Activated T-helper 1 cell treated with anti-CD3 and anti-CD28 coated beads, Interleukin-12 subunit alpha, Interleukin-12 subunit beta, Interleukin-2, Interleukin-4 antibody, amounts not matched to agents 30 ng/mL and 10 ng/mL and 1 ng/mL, durations not matched to agents 14 hours and 24 hours and 36 hours (primary cell): ENCODE measurements at regions not wholly inside any gene's neighbourhood (a gene's known extent, or its start where the extent isn't known, plus 50 kb on each side); places are given as distances from the start of the nearest gene placed in this dataset.
A peak's percentile ranks its signal among the peaks of the same experiment; 100 is the strongest.
"Not testable (repeated sequence)": the region's sequence is repeated elsewhere in the genome, so short reads cannot be mapped to it uniquely, and the experiment has no call there.

Source experiments
- DNase-seq: peaks from one replicate; pipeline ENCODE4 v3.0.0; 2021; ENCODE audit warnings: low spot score
- H3K27ac Mint-ChIP-seq: one replicate; pipeline ENCODE4 v1.8.0; 2021; ENCODE audit warnings: mild to moderate bottlenecking, mixed read lengths
- H3K27me3 Mint-ChIP-seq: one replicate; pipeline ENCODE4 v1.8.0; 2022; ENCODE audit warnings: mild to moderate bottlenecking, moderate library complexity, mixed read lengths; ENCODE audit not compliant: insufficient read depth
- H3K36me3 Mint-ChIP-seq: one replicate; pipeline ENCODE4 v1.8.0; 2021; ENCODE audit warnings: low read depth, mixed read lengths
- H3K4me1 Mint-ChIP-seq: one replicate; pipeline ENCODE4 v1.8.0; 2021; ENCODE audit warnings: low read depth, mixed read lengths
- H3K4me3 Mint-ChIP-seq: one replicate; pipeline ENCODE4 v1.8.0; 2021; ENCODE audit warnings: mild to moderate bottlenecking, moderate library complexity, mixed read lengths
- H3K9me3 Mint-ChIP-seq: one replicate; pipeline ENCODE4 v1.8.0; 2021; ENCODE audit warnings: mixed read lengths
- intact Hi-C: fragments of 100-400 bp; cut with micrococcal nuclease; formaldehyde crosslinking; loops from one replicate; pipeline ENCODE4 v1.15.1; 2024

DNA sequence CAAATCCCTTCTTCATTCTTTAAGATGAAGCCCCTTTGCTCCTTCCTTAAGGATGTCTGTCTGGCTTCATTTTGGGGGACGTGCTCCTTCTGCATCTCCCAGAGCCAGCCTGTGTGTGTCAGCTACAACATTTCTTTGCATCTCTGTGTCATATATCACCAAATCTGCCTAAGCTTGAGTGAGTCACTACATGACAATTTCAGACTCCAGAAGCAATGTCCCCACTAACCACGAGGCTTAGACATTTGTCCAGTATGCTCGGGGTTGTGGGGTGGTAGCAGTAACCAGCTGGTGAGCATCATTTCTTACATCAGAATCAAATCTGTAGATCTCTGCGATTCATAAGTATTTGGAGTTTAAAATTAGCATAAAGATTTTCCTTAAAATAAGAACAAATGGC is 54.1 kb upstream of the USP14 start:
- H3K27ac Mint-ChIP-seq, DNase-seq, intact Hi-C loops, H3K4me3 Mint-ChIP-seq, H3K36me3 Mint-ChIP-seq, H3K4me1 Mint-ChIP-seq: not testable (repeated sequence)
- H3K27me3 Mint-ChIP-seq, result peaks cover 15% of the 10 kb centered on the region
- H3K9me3 Mint-ChIP-seq, result peaks cover 21% of the 10 kb centered on the region

DNA sequence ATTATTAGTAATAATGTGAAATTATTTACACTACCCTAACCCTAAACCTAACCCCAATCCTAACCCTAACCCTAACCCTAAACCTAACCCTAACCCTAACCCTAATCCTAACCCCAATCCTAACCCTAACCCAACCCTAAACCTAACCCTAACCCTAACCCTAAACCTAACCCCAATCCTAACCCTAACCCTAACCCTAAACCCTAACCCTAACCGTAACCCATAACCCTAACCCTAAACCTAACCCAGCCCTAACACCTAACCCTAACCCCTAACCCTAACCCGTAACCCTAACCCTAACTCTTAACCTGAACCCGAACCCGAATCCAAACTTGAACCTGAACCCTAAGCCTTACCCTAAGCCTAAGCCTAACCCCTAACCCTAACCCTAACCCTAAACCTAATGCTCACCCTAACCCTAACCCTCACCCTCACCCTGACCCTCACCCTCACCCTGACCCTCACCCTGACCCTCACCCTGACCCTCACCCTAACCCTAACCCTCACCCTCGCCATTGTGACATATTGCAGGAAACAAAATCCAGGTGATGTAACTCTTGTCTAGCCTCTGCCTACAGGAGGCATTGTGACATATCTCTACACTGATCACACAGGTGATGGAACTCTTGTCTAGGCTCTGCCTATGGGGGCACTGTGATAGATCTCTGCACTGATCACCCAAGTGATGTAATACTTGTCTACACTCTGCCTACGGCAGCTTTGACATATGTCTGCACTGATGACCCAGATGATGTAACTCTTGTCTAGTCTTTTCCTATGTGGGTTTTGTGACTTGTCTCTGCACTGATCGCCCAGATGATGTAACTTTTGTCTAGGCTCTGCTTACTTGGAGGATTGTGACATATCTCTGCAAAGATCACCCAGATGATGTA is 53.0 kb upstream of the USP14 start:
- intact Hi-C loops, DNase-seq, H3K36me3 Mint-ChIP-seq, H3K27ac Mint-ChIP-seq, H3K4me1 Mint-ChIP-seq, H3K4me3 Mint-ChIP-seq: not testable (repeated sequence)
- H3K9me3 Mint-ChIP-seq, result peaks cover 33% of the 10 kb centered on the region
- peaks cover 12% of the 10 kb centered on the region for H3K27me3 Mint-ChIP-seq

DNA sequence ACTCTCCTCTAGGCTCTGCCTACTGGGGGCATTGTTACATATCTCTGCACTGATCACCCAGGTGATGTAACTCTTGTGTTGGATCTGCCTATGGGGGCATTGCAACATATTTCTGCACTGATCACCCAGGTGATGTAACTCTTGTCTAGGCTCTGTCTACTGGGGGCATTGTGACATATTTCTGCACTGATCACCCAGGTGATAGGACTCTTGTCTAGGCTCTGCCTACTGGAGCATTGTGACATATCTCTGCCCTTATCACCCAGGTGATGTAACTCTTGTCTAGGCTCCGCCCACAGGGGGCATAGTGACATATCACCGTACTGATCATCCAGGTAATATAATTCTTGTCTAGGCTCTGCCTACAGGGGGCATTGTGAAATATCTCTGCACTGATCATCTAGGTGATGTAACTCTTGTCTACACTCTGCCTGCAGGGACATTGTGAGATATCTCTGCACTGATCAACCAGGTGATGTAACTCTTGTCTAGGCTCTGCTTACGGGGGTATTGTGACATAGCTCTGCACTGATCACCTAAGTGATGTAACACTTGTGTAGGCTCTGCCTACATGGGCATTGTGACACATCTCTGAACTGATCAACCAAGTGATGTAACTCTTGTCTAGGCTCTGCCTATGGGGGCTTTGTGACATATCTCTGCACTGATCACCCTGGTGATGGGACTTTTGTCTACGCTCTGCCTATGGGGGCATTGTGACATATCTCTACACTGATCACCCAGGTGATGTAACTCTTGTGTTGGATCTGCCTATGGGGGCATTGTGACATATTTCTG is 52.1 kb upstream of the USP14 start:
- DNase-seq, intact Hi-C loops: not testable (repeated sequence)

GRCh38 chr18:106868-107384 is 51.4 kb upstream of the USP14 start:
- H3K36me3 Mint-ChIP-seq, H3K4me3 Mint-ChIP-seq, H3K27ac Mint-ChIP-seq, DNase-seq, H3K27me3 Mint-ChIP-seq, intact Hi-C loops: not testable (repeated sequence)
- peaks cover 41% of the 10 kb centered on the region for H3K9me3 Mint-ChIP-seq
- peaks cover 13% of the 10 kb centered on the region for H3K4me1 Mint-ChIP-seq

More for the DNA sequence above, 52.1 kb upstream of the USP14 start:
- H3K36me3 Mint-ChIP-seq, H3K27ac Mint-ChIP-seq, H3K27me3 Mint-ChIP-seq, H3K4me3 Mint-ChIP-seq: not testable (repeated sequence)
- Mint-ChIP-seq H3K4me1 (peaks cover 10% of the 10 kb centered on the region), H3K9me3 (peaks cover 41% of the 10 kb centered on the region)

DNA sequence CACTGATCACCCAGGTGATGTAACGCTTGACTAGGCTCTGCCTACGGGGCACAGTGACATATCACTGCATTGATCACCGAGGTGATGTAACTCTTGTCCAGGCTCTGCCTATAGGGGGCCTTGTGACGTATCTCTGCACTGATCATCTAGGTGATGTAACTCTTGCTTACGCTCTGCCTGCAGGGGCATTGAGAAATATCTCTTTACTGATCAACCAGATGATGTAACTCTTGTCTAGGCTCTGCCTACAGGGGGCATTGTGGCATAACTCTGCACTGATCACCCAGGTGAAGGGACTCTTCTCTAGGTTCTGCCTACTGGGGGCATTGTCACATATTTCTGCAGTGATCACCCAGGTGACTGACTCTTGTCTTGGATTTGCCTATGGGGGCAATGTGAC is 50.9 kb upstream of the USP14 start:
- Mint-ChIP-seq H3K4me1 (peaks cover 13% of the 10 kb centered on the region), H3K9me3 (peaks cover 41% of the 10 kb centered on the region)
- H3K36me3 Mint-ChIP-seq, DNase-seq, H3K4me3 Mint-ChIP-seq, H3K27ac Mint-ChIP-seq, intact Hi-C loops, H3K27me3 Mint-ChIP-seq: not testable (repeated sequence)

GRCh38 chr18:107947-108664 is 50.3 kb upstream of the USP14 start:
- H3K36me3 Mint-ChIP-seq, H3K27ac Mint-ChIP-seq, intact Hi-C loops, H3K27me3 Mint-ChIP-seq, H3K4me3 Mint-ChIP-seq: not testable (repeated sequence)
- peak; percentile 47 for DNase-seq
- Mint-ChIP-seq H3K4me1 (peaks cover 13% of the 10 kb centered on the region), H3K9me3 (peaks cover 41% of the 10 kb centered on the region)
